ENCODE measurements at regions not wholly inside any gene's neighbourhood (a gene's known extent, or its start where the extent isn't known, plus 50 kb on each side); places are given as distances from the start of the nearest gene placed in this dataset.

DNA sequence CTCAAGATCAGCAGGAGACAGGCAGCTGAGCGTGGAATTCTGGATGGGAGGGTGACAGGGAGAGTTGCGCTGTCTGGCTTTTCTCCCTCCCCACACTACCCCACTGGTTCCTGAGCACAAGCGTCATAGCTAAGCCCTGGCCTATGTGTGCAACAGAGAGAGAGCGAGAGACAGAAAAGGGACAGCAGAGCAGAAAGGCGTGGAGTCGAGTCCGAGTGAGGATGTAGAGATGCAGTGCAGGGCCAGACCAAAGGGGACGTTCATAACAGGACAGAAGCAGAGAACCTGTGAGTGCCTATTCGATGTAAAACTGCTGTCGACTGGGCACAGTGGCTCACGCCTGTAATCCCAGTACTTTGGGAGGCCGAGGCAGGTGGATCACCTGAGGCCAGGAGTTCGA, 94.0 kb upstream of the TMEM45B start:
- Histone ChIP-seq H3K4me3 (no peak overlapping the region), H3K36me3 (no peaks in the 10 kb centered on the region), H3K4me1 (no peaks in the 10 kb centered on the region), H3K27me3 (peaks cover 0 to 5% (median 0%) of the 10 kb centered on the region in 3 donors), H3K27ac (no peak overlapping the region), H3K9me3 (no peaks in the 10 kb centered on the region)
- intact Hi-C loops (cut with DNase I; ENCODE audit: low total_unique reads) = no loop called here
- WGBS, 5 donors = 73 to 87% (median 80%) methylated on average over 13 of the region's 13 CpGs
- DNase-seq = no peak
- TF ChIP-seq, protein P1, sequence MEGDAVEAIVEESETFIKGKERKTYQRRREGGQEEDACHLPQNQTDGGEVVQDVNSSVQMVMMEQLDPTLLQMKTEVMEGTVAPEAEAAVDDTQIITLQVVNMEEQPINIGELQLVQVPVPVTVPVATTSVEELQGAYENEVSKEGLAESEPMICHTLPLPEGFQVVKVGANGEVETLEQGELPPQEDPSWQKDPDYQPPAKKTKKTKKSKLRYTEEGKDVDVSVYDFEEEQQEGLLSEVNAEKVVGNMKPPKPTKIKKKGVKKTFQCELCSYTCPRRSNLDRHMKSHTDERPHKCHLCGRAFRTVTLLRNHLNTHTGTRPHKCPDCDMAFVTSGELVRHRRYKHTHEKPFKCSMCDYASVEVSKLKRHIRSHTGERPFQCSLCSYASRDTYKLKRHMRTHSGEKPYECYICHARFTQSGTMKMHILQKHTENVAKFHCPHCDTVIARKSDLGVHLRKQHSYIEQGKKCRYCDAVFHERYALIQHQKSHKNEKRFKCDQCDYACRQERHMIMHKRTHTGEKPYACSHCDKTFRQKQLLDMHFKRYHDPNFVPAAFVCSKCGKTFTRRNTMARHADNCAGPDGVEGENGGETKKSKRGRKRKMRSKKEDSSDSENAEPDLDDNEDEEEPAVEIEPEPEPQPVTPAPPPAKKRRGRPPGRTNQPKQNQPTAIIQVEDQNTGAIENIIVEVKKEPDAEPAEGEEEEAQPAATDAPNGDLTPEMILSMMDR (IDR thresholded peaks at IDR 0.05) = no peak
- TF ChIP-seq EP300 (IDR thresholded peaks at IDR 0.05) (no peak), POLR2AphosphoS5 (IDR thresholded peaks at IDR 0.05) (no peak), POLR2A (IDR thresholded peaks at IDR 0.05) (no peak)

DNA sequence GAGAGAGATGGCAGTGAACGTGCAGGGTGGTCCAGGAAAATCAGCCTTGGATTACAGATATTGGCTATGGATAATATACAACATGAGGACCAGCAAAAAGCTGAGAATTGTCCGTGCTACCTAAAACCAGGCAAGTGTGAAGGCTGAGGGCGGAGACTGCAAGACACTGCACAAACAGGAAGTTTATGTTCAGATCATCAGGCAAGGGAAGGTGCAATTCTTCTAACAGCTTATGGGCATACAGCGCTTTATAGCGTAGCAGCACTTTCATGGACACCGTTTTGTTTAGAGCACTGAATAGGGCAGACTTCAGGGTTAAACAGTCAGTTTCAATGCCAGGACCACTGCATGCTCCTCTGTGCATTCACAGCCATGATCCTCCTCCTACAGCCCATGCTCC, 93.1 kb upstream of the TMEM45B start:
- intact Hi-C loops (cut with DNase I; ENCODE audit: low total_unique reads) = no loop called here
- Histone ChIP-seq H3K27ac (no peak overlapping the region), H3K9me3 (no peaks in the 10 kb centered on the region), H3K36me3 (no peaks in the 10 kb centered on the region), H3K27me3 (peaks cover 0 to 5% (median 0%) of the 10 kb centered on the region in 3 donors), H3K4me1 (no peaks in the 10 kb centered on the region), H3K4me3 (no peak overlapping the region)
- TF ChIP-seq POLR2AphosphoS5 (IDR thresholded peaks at IDR 0.05) = no peak
- TF ChIP-seq EP300 (IDR thresholded peaks at IDR 0.05) = no peak
- TF ChIP-seq, protein P1 (IDR thresholded peaks at IDR 0.05) = no peak
- TF ChIP-seq POLR2A (IDR thresholded peaks at IDR 0.05) = no peak
- DNase-seq = no peak
- 71 to 81% (median 75%) methylated on average over 6 of the region's 6 CpGs for WGBS, 5 donors

GRCh38 chr11:129723146-129723760, 92.4 kb upstream of the TMEM45B start:
- TF ChIP-seq POLR2AphosphoS5 (IDR thresholded peaks at IDR 0.05) (no peak), EP300 (IDR thresholded peaks at IDR 0.05) (no peak), POLR2A (IDR thresholded peaks at IDR 0.05) (no peak)
- TF ChIP-seq, protein P1 (IDR thresholded peaks at IDR 0.05) = no peak
- Histone ChIP-seq H3K4me3 (no peak overlapping the region), H3K36me3 (no peaks in the 10 kb centered on the region), H3K9me3 (no peaks in the 10 kb centered on the region), H3K4me1 (no peaks in the 10 kb centered on the region), H3K27me3 (peaks cover 0 to 5% (median 0%) of the 10 kb centered on the region in 3 donors), H3K27ac (no peak overlapping the region)
- 66 to 77% (median 69%) methylated on average over 8 to 13 of the region's 13 CpGs for WGBS, 5 donors
- no peak for DNase-seq
- intact Hi-C loops (cut with DNase I; ENCODE audit: low total_unique reads) = no loop called here

DNA sequence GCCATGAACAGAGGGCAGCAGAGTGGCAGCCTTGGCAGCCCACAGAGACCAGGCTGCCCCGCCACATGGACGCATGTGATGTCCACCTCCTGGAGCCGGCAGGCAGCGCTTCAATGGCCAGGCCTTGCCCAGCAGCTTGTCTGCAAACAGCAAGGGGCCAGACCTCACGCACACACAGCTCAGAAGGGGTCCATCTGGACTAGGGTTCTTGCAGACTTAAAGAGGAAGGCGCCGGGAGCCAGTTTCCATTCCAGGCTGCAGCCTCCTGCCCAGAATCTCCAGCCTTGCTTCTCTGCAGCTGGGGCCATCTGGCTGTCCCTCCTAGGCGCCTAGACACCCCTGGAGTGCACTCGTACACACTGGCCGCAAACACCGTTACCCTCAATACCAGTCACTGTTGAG, 91.9 kb upstream of the TMEM45B start:
- Histone ChIP-seq H3K4me3 (no peak overlapping the region), H3K27ac (no peak overlapping the region), H3K36me3 (no peaks in the 10 kb centered on the region), H3K4me1 (no peaks in the 10 kb centered on the region), H3K9me3 (no peaks in the 10 kb centered on the region), H3K27me3 (peaks cover 0 to 5% (median 0%) of the 10 kb centered on the region in 3 donors)
- 51 to 79% (median 64%) methylated on average over 7 to 11 of the region's 11 CpGs for whole genome bisulfite sequencing, 5 donors
- intact Hi-C loops (cut with DNase I; ENCODE audit: low total_unique reads) = no loop called here
- TF ChIP-seq, protein P1 (IDR thresholded peaks at IDR 0.05) = no peak
- TF ChIP-seq POLR2A (IDR thresholded peaks at IDR 0.05) (no peak), POLR2AphosphoS5 (IDR thresholded peaks at IDR 0.05) (no peak), EP300 (IDR thresholded peaks at IDR 0.05) (no peak)
- peak in 1 of 2 donors; percentile 13 for DNase-seq

All from stomach (tissue), 8 donors.